Testis (tissue), 2 donors: ENCODE measurements at regions not wholly inside any gene's neighbourhood (a gene's known extent, or its start where the extent isn't known, plus 50 kb on each side); places are given as distances from the start of the nearest gene placed in this dataset.

Experiments used
- DNase-seq: peaks from one replicate; pipeline ENCODE4 v3.0.0-alpha.2; 2019
- H3K27ac ChIP-seq, 2 donors: fragments of 200-600 bp; sonication (generic); one replicate each; pipeline ENCODE4 v1.5.1; 2019
- H3K27me3 ChIP-seq: fragments of 200-600 bp; sonication (generic); one replicate; pipeline ENCODE4 v1.5.1; 2019
- H3K36me3 ChIP-seq: fragments of 200-600 bp; sonication (generic); one replicate; pipeline ENCODE4 v1.5.1; 2017; ENCODE audit warnings: low read depth; ENCODE audit errors: missing control alignments
- H3K4me1 ChIP-seq: fragments of 200-600 bp; sonication (generic); one replicate; pipeline ENCODE4 v1.5.1; 2019
- H3K4me3 ChIP-seq, 2 donors: fragments of 200-600 bp; sonication (generic); one replicate each; pipeline ENCODE4 v1.5.1; 2017 to 2019
- H3K9me3 ChIP-seq: fragments of 200-600 bp; sonication (generic); one replicate; pipeline ENCODE4 v1.5.1; 2017
- POLR2A ChIP-seq: fragments of 450-650 bp; IDR thresholded peaks from one replicate; pipeline ENCODE4 v1.6.1; 2017; ENCODE audit warnings: antibody characterized with exemption, mild to moderate bottlenecking, moderate library complexity
- WGBS, 2 donors: methylation state at CpG; one replicate each; pipeline ENCODE4 v1.1.5; 2018; 5-methylcytosine and 5-hydroxymethylcytosine counted together
- intact Hi-C: fragments of 100-400 bp; cut with DNase I; formaldehyde crosslinking; loops from one replicate; pipeline ENCODE4 v1.15.1; 2023; ENCODE audit warnings: low total_unique reads
- TF ChIP-seq, protein P1 (sequence below), 3 experiments: fragments of 450-650 bp in 2 of 3; fragments of 200-600 bp in 1 of 3; sonication (generic) in 1 of 3; IDR thresholded peaks; one replicate each; pipeline ENCODE4 v1.5.1; 2016 to 2019; ENCODE audit warnings: antibody characterized with exemption in 3 of 3, mild to moderate bottlenecking in 2 of 3, moderate library complexity in 1 of 3

DNA sequence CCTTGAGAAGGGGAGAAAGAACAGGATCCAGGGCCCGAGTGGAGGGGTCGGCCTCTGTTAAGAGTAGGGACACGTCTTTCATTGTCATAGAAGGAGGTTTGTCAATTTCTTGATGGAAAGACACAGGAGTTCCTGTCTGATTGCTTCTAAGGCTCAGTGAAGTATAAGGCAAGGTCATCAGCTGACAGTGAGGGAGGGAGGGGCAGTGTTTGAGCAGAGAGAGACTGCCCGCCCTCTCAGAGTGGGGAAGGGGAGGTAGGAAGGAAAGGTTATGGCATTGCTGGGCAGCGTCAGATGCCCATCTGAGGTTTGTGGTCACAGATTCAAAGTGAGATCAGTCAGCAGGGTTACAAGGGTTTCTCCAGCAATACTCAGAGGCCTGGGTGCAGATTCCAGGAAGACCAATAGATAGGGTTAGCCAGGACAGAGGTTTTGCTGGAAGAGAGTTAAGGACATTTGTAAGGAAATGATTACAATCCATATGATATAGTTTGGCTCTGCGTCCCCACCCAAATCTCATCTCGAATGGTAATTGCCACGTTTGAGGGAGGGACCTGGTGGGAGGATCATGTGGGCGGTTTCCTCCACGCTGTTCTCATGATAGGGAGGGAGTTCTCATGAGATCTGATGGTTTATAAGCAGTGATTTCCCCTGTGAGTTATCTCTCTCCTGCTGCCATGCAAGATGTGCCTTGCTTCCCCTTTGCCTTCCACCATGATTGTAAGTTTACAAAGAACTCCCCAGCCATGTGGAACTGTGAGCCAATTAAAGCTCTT is 127.2 kb upstream of the GJB5 start:
- H3K27me3 ChIP-seq = no peaks in the 10 kb centered on the region
- intact Hi-C loops = no loop called here
- WGBS, 2 donors = 67 to 75% methylated on average over 10 of the region's 10 CpGs
- H3K36me3 ChIP-seq = no peaks in the 10 kb centered on the region
- H3K9me3 ChIP-seq = no peaks in the 10 kb centered on the region
- no peak overlapping the region for H3K27ac ChIP-seq
- no peak for DNase-seq
- no peak for TF ChIP-seq POLR2A
- TF ChIP-seq, protein P1, sequence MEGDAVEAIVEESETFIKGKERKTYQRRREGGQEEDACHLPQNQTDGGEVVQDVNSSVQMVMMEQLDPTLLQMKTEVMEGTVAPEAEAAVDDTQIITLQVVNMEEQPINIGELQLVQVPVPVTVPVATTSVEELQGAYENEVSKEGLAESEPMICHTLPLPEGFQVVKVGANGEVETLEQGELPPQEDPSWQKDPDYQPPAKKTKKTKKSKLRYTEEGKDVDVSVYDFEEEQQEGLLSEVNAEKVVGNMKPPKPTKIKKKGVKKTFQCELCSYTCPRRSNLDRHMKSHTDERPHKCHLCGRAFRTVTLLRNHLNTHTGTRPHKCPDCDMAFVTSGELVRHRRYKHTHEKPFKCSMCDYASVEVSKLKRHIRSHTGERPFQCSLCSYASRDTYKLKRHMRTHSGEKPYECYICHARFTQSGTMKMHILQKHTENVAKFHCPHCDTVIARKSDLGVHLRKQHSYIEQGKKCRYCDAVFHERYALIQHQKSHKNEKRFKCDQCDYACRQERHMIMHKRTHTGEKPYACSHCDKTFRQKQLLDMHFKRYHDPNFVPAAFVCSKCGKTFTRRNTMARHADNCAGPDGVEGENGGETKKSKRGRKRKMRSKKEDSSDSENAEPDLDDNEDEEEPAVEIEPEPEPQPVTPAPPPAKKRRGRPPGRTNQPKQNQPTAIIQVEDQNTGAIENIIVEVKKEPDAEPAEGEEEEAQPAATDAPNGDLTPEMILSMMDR (IDR thresholded peaks at IDR 0.05) = no peak
- H3K4me1 ChIP-seq = no peaks in the 10 kb centered on the region
- H3K4me3 ChIP-seq = no peak overlapping the region

DNA sequence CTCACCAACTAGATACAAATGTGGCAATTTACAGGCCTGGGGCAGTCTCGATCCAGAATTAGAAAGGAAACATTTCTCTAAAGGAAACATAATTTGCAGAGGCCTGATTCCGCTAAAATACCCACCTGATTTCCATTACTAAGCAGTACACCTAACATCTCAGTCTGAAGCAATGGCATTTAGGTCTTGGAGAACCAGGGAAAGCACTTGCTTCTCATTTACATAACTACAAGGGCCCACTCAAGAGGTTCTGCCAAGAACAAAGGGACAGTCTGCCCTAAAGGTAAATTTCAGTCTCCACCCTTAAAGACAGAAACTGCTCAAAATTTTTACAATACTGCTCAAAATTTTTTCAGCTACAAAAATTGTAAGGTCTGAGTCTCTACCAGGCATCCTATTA is 123.7 kb upstream of the GJB5 start:
- Histone ChIP-seq H3K36me3 (no peaks in the 10 kb centered on the region), H3K4me1 (no peaks in the 10 kb centered on the region), H3K9me3 (no peaks in the 10 kb centered on the region), H3K27ac (no peak overlapping the region), H3K4me3 (no peak overlapping the region), H3K27me3 (no peaks in the 10 kb centered on the region)
- no peak for DNase-seq
- TF ChIP-seq, protein P1 (IDR thresholded peaks at IDR 0.05) = no peak
- TF ChIP-seq POLR2A = no peak
- intact Hi-C loops = no loop called here
- WGBS, 2 donors = 47 to 56% methylated on average over 2 of the region's 2 CpGs

DNA sequence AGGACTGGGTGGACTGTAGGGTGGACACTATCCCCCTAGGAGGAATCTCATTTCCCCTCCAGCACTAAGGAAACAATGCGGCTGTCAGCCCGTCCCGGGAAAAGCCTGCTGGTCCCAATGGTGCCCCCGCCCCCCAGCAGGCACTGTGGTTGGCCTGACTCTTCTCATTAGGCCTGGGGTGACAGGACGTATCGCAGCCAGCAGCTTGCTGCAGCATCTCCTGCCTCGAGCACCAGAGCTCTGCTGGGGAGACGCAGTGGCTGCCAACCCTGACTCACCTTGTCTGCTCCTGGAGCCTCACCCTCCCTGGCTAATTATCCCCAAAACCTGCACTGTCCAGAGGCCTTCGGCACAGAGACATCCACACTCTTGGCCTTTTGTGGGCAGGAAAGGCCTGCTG is 115.1 kb upstream of the GJB5 start:
- TF ChIP-seq, protein P1 (IDR thresholded peaks at IDR 0.05) = no peak
- H3K36me3 ChIP-seq = no peaks in the 10 kb centered on the region
- H3K4me1 ChIP-seq = no peaks in the 10 kb centered on the region
- no peaks in the 10 kb centered on the region for H3K9me3 ChIP-seq
- WGBS, 2 donors = 76 to 100% methylated on average over 1 to 5 of the region's 9 CpGs
- DNase-seq = no peak
- intact Hi-C loops = no loop called here
- H3K27ac ChIP-seq = no peak overlapping the region
- H3K4me3 ChIP-seq = no peak overlapping the region
- no peaks in the 10 kb centered on the region for H3K27me3 ChIP-seq

DNA sequence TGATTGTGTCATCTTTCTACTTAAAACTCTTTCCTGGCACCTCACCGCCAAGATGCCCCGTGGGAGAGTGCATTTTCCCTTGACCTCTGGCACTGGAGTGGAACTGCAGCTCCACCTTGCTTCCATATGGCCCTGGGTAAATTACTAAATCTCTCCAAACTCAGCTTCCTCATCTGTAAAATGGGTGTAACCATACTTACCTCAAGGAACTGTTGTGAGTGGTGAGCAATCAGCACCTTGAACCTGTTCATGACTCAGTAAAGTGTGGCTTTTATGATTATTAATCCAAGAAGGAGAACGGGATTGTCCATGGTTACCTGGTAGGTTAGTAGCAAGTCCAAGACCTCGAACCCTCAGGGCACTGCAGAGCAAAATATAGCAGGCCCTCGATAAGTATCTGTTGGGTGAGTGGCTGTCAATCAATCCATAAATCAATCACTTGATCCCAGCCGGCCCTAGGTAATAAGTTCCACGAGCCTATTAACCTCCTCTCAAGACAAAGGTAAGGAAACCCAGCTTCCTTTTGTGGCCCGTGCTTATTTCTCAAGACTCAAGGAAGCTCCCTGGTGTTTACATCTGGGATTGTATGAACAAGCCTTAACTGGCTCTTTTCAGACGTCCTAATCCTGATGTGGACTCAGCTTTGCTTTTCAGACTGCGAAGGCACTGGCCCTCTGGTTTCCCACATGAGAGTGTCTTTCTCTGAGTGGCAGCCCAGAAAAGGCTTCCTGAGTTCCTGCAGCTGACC is 114.0 kb upstream of the GJB5 start:
- intact Hi-C loops = no loop called here
- no peak overlapping the region for H3K4me3 ChIP-seq
- H3K36me3 ChIP-seq = no peaks in the 10 kb centered on the region
- DNase-seq = no peak
- H3K9me3 ChIP-seq = no peaks in the 10 kb centered on the region
- H3K4me1 ChIP-seq = no peaks in the 10 kb centered on the region
- no peak overlapping the region for H3K27ac ChIP-seq
- H3K27me3 ChIP-seq = no peaks in the 10 kb centered on the region
- TF ChIP-seq, protein P1 (IDR thresholded peaks at IDR 0.05) = no peak
- no peak for TF ChIP-seq POLR2A
- 74 to 77% methylated on average over 9 to 10 of the region's 10 CpGs for WGBS, 2 donors
